A549 (cell line): ENCODE measurements at regions not wholly inside any gene's neighbourhood (a gene's known extent, or its start where the extent isn't known, plus 50 kb on each side); places are given as distances from the start of the nearest gene placed in this dataset.

Experiments used
- CBX8 ChIP-seq: fragments of 200-600 bp; sonication (generic); IDR thresholded peaks from 2 replicates; pipeline ENCODE4 v1.6.1; 2016
- CEBPB ChIP-seq, 2 experiments: fragments of >200 bp in 1 of 2; sonication (Bioruptor Twin) in 1 of 2; formaldehyde crosslinking in 1 of 2; IDR thresholded peaks; 2 replicates each; pipeline ENCODE4 v1.6.1; 2012 to 2016
- CHD4 ChIP-seq: fragments of 200-600 bp; sonication (generic); IDR thresholded peaks from 2 replicates; pipeline ENCODE4 v1.6.1; 2016; ENCODE audit warnings: antibody characterized with exemption, mild to moderate bottlenecking, borderline replicate concordance
- ELK1 ChIP-seq: fragments of 150-350 bp; IDR thresholded peaks from 2 replicates; pipeline ENCODE4 v1.6.1; 2014; ENCODE audit warnings: low read depth, mild to moderate bottlenecking, low read length
- POLR2A ChIP-seq: IDR thresholded peaks from 2 replicates; pipeline ENCODE4 v1.6.1; 2012; ENCODE audit warnings: mild to moderate bottlenecking, low read length
- TF ChIP-seq, protein P1 (sequence below): fragments of >200 bp; sonication (Bioruptor Twin); formaldehyde crosslinking; IDR thresholded peaks from 3 replicates; pipeline ENCODE4 v1.5.1; 2016

GRCh38 chr16:65967376-65967775 lies 399.1 kb upstream of the CDH5 start:
- TF ChIP-seq CBX8 (no peak), ELK1 (no peak), POLR2A (no peak), CHD4 (no peak), CEBPB (IDR thresholded peaks at IDR 0.05) (no peak)
- TF ChIP-seq, protein P1, sequence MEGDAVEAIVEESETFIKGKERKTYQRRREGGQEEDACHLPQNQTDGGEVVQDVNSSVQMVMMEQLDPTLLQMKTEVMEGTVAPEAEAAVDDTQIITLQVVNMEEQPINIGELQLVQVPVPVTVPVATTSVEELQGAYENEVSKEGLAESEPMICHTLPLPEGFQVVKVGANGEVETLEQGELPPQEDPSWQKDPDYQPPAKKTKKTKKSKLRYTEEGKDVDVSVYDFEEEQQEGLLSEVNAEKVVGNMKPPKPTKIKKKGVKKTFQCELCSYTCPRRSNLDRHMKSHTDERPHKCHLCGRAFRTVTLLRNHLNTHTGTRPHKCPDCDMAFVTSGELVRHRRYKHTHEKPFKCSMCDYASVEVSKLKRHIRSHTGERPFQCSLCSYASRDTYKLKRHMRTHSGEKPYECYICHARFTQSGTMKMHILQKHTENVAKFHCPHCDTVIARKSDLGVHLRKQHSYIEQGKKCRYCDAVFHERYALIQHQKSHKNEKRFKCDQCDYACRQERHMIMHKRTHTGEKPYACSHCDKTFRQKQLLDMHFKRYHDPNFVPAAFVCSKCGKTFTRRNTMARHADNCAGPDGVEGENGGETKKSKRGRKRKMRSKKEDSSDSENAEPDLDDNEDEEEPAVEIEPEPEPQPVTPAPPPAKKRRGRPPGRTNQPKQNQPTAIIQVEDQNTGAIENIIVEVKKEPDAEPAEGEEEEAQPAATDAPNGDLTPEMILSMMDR, result no peak
